HepG2 (cell line): ENCODE measurements at regions not wholly inside any gene's neighbourhood (a gene's known extent, or its start where the extent isn't known, plus 50 kb on each side); places are given as distances from the start of the nearest gene placed in this dataset.

Source experiments
- DNMT1 ChIP-seq: sonication (generic); formaldehyde crosslinking; IDR thresholded peaks from 2 replicates; pipeline ENCODE4 v1.5.1; 2020; ENCODE audit warnings: mild to moderate bottlenecking, missing genetic modification reagents
- DR1 ChIP-seq: sonication (generic); formaldehyde crosslinking; IDR thresholded peaks from 2 replicates; pipeline ENCODE4 v1.8.0; 2021; ENCODE audit warnings: mild to moderate bottlenecking, missing genetic modification reagents, inconsistent platforms
- FOXC1 ChIP-seq: sonication (generic); formaldehyde crosslinking; IDR thresholded peaks from 2 replicates; pipeline ENCODE4 v1.8.0; 2022; ENCODE audit warnings: mild to moderate bottlenecking, missing genetic modification reagents, borderline replicate concordance
- KAT7 ChIP-seq: IDR thresholded peaks from 2 replicates; pipeline ENCODE4 v1.6.1; 2018; ENCODE audit warnings: borderline replicate concordance, missing compliant biosample characterization
- KMT2A ChIP-seq: sonication (generic); formaldehyde crosslinking; IDR thresholded peaks from 2 replicates; pipeline ENCODE4 v1.4.0; 2020; ENCODE audit warnings: missing genetic modification reagents
- KMT2B ChIP-seq: IDR thresholded peaks from 2 replicates; pipeline ENCODE4 v1.6.1; 2016; ENCODE audit warnings: missing genetic modification reagents, missing compliant biosample characterization
- PRMT3 ChIP-seq: sonication (generic); formaldehyde crosslinking; IDR thresholded peaks from 2 replicates; pipeline ENCODE4 v1.8.1; 2022; ENCODE audit warnings: low read depth, mild to moderate bottlenecking, moderate library complexity, missing genetic modification reagents, borderline replicate concordance
- PTBP1 ChIP-seq: fragments of 200-400 bp; formaldehyde crosslinking; IDR thresholded peaks from 2 replicates; pipeline ENCODE4 v1.6.1; 2018; ENCODE audit warnings: low read length, low read depth; ENCODE audit not compliant: poor library complexity, severe bottlenecking
- RAD21 ChIP-seq: fragments of 450-650 bp; formaldehyde crosslinking; IDR thresholded peaks from 2 replicates; pipeline ENCODE4 v1.5.0; 2020; ENCODE audit warnings: mild to moderate bottlenecking
- ZBED4 ChIP-seq: sonication (generic); formaldehyde crosslinking; IDR thresholded peaks from 2 replicates; pipeline ENCODE4 v1.4.0; 2020; ENCODE audit warnings: missing genetic modification reagents, borderline replicate concordance
- ZBTB49 ChIP-seq: sonication (generic); formaldehyde crosslinking; IDR thresholded peaks from 2 replicates; pipeline ENCODE4 v1.4.0; 2020; ENCODE audit warnings: missing genetic modification reagents, borderline replicate concordance
- ZBTB7A ChIP-seq: sonication (generic); formaldehyde crosslinking; IDR thresholded peaks from 2 replicates; pipeline ENCODE4 v1.8.0; 2022; ENCODE audit warnings: mild to moderate bottlenecking, missing genetic modification reagents
- ZNF446 ChIP-seq: sonication (generic); formaldehyde crosslinking; IDR thresholded peaks from 2 replicates; pipeline ENCODE4 v1.5.0; 2020; ENCODE audit warnings: mild to moderate bottlenecking, missing genetic modification reagents
- ZNF605 ChIP-seq: sonication (generic); formaldehyde crosslinking; IDR thresholded peaks from 2 replicates; pipeline ENCODE4 v1.8.0; 2022; ENCODE audit warnings: mild to moderate bottlenecking, missing genetic modification reagents
- ZNF816 ChIP-seq: sonication (generic); formaldehyde crosslinking; IDR thresholded peaks from 2 replicates; pipeline ENCODE4 v1.8.0; 2022; ENCODE audit warnings: missing genetic modification reagents, mild to moderate bottlenecking, borderline replicate concordance
- ZNF883 ChIP-seq: sonication (generic); formaldehyde crosslinking; IDR thresholded peaks from 2 replicates; pipeline ENCODE4 v1.5.1; 2020; ENCODE audit warnings: mild to moderate bottlenecking, missing genetic modification reagents; ENCODE audit errors: not compliant biosample characterization
- TF ChIP-seq, protein P1 (sequence below): sonication (generic); formaldehyde crosslinking; IDR thresholded peaks from 2 replicates; pipeline ENCODE4 v1.4.0; 2020; ENCODE audit warnings: missing genetic modification reagents, borderline replicate concordance
- TF ChIP-seq, protein P2 (sequence below): sonication (generic); formaldehyde crosslinking; IDR thresholded peaks from 2 replicates; pipeline ENCODE4 v1.4.0; 2020; ENCODE audit warnings: mild to moderate bottlenecking, low read depth, missing genetic modification reagents

GRCh38 chr13:50080911-50081678, 65.9 kb downstream of the KCNRG start (continued):
- TF ChIP-seq, protein P1, sequence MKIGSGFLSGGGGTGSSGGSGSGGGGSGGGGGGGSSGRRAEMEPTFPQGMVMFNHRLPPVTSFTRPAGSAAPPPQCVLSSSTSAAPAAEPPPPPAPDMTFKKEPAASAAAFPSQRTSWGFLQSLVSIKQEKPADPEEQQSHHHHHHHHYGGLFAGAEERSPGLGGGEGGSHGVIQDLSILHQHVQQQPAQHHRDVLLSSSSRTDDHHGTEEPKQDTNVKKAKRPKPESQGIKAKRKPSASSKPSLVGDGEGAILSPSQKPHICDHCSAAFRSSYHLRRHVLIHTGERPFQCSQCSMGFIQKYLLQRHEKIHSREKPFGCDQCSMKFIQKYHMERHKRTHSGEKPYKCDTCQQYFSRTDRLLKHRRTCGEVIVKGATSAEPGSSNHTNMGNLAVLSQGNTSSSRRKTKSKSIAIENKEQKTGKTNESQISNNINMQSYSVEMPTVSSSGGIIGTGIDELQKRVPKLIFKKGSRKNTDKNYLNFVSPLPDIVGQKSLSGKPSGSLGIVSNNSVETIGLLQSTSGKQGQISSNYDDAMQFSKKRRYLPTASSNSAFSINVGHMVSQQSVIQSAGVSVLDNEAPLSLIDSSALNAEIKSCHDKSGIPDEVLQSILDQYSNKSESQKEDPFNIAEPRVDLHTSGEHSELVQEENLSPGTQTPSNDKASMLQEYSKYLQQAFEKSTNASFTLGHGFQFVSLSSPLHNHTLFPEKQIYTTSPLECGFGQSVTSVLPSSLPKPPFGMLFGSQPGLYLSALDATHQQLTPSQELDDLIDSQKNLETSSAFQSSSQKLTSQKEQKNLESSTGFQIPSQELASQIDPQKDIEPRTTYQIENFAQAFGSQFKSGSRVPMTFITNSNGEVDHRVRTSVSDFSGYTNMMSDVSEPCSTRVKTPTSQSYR (CRISPR knock-in tag): peak; percentile 55
- TF ChIP-seq ZBTB7A (no peak), ZNF605 (CRISPR knock-in tag) (no peak), ZNF446 (CRISPR knock-in tag) (no peak), FOXC1 (no peak), ZBED4 (no peak), KMT2B (CRISPR knock-in tag) (no peak), DR1 (CRISPR knock-in tag) (no peak), PRMT3 (no peak), PTBP1 (no peak), ZBTB49 (no peak), KMT2A (peak; percentile 76), RAD21 (CRISPR knock-in tag) (0 out of 2 replicates have a peak, but pooled peaks have one; percentile 5), KAT7 (CRISPR knock-in tag) (peak; percentile 32; the same call in 1 of the 2 replicates), ZNF816 (CRISPR knock-in tag) (no peak), ZNF883 (CRISPR knock-in tag) (no peak), DNMT1 (CRISPR knock-in tag) (no peak)
- TF ChIP-seq, protein P2, sequence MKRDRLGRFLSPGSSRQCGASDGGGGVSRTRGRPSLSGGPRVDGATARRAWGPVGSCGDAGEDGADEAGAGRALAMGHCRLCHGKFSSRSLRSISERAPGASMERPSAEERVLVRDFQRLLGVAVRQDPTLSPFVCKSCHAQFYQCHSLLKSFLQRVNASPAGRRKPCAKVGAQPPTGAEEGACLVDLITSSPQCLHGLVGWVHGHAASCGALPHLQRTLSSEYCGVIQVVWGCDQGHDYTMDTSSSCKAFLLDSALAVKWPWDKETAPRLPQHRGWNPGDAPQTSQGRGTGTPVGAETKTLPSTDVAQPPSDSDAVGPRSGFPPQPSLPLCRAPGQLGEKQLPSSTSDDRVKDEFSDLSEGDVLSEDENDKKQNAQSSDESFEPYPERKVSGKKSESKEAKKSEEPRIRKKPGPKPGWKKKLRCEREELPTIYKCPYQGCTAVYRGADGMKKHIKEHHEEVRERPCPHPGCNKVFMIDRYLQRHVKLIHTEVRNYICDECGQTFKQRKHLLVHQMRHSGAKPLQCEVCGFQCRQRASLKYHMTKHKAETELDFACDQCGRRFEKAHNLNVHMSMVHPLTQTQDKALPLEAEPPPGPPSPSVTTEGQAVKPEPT (CRISPR knock-in tag): no peak
